ENCODE measurements at regions not wholly inside any gene's neighbourhood (a gene's known extent, or its start where the extent isn't known, plus 50 kb on each side); places are given as distances from the start of the nearest gene placed in this dataset.

- TF ChIP-seq CTCF (IDR thresholded peaks at IDR 0.05) (no peak), POLR2A (IDR thresholded peaks at IDR 0.05) (no peak)
These were observed 158.1 kb downstream of the SUCLA2 start for GRCh38 chr13:47843005-47843404.

Measured in adrenal gland (tissue), 5 donors.